HT-29 (cell line): ENCODE measurements at regions not wholly inside any gene's neighbourhood (a gene's known extent, or its start where the extent isn't known, plus 50 kb on each side); places are given as distances from the start of the nearest gene placed in this dataset.

Source experiments
- DNase-seq: peaks from one replicate; pipeline ENCODE4 v3.0.0-alpha.2; 2015; ENCODE audit warnings: low spot score

GRCh38 chr9:119652931-119653330, 283.7 kb upstream of the BRINP1 start:
- DNase-seq, result no peak

- DNase-seq, result no peak
Observed at GRCh38 chr9:119649205-119649604, 280.0 kb upstream of the BRINP1 start.

- peak; percentile 26 for DNase-seq
Observed at GRCh38 chr9:119639287-119639955, 270.2 kb upstream of the BRINP1 start.

GRCh38 chr9:119634006-119634405, 264.8 kb upstream of the BRINP1 start:
- DNase-seq, result no peak

- no peak for DNase-seq
Observed at GRCh38 chr9:119611565-119611964, 242.3 kb upstream of the BRINP1 start.

- DNase-seq, result no peak
Observed at GRCh38 chr9:119609277-119609971, 240.2 kb upstream of the BRINP1 start.

- no peak for DNase-seq
Observed at GRCh38 chr9:119601632-119602031, 232.4 kb upstream of the BRINP1 start.

- DNase-seq, result no peak
Observed at GRCh38 chr9:119597499-119597898, 228.3 kb upstream of the BRINP1 start.

GRCh38 chr9:119596703-119597102, 227.5 kb upstream of the BRINP1 start:
- DNase-seq, result no peak

GRCh38 chr9:119588874-119589744, 219.9 kb upstream of the BRINP1 start:
- DNase-seq, result no peak

- DNase-seq, result no peak
Observed at GRCh38 chr9:119577881-119578280, 208.6 kb upstream of the BRINP1 start.

- no peak for DNase-seq
Observed at GRCh38 chr9:119559986-119560385, 190.8 kb upstream of the BRINP1 start.

- DNase-seq, result no peak
Observed at GRCh38 chr9:119559056-119559455, 189.8 kb upstream of the BRINP1 start.

GRCh38 chr9:119556129-119556875, 187.1 kb upstream of the BRINP1 start:
- DNase-seq, result peak; percentile 68

- no peak for DNase-seq
Observed at GRCh38 chr9:119544492-119544891, 175.3 kb upstream of the BRINP1 start.

GRCh38 chr9:119537138-119537537, 167.9 kb upstream of the BRINP1 start:
- no peak for DNase-seq

GRCh38 chr9:119533504-119533903, 164.3 kb upstream of the BRINP1 start:
- DNase-seq, result no peak

GRCh38 chr9:119526698-119527097, 157.5 kb upstream of the BRINP1 start:
- no peak for DNase-seq

- no peak for DNase-seq
Observed at GRCh38 chr9:119523508-119523907, 154.3 kb upstream of the BRINP1 start.

- no peak for DNase-seq
Observed at GRCh38 chr9:119522381-119522780, 153.1 kb upstream of the BRINP1 start.

- no peak for DNase-seq
Observed at GRCh38 chr9:119509291-119509905, 140.2 kb upstream of the BRINP1 start.
